ENCODE measurements at regions not wholly inside any gene's neighbourhood (a gene's known extent, or its start where the extent isn't known, plus 50 kb on each side); places are given as distances from the start of the nearest gene placed in this dataset.
A peak's percentile ranks its signal among the peaks of the same experiment; 100 is the strongest.

DNA sequence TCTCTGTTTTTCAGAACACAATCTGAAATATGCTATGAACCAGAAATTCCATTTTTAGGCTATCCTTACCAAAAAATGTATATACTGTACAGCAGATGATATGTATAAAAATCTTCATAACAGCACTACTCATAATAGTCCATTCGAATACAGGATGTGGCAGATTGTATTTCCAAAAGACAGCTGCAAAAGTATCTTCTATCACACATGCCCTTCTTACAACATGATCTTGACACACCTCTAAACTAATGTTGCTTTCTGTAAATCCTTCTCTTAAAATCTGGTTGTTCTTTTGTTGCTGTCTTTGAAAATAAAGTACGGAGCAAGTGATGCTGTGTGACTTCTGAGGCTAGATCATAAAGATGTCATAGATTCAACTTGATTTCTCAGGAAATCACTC lies 409.9 kb upstream of the LUZP2 start:
- H3K27ac Mint-ChIP-seq = no peak overlapping the region
- no peaks in the 10 kb centered on the region for H3K27me3 Mint-ChIP-seq (ENCODE audit: insufficient read depth)
- TF ChIP-seq CTCF (IDR thresholded peaks at IDR 0.05) = no peak
- H3K4me3 Mint-ChIP-seq = no peak overlapping the region
- H3K9me3 Mint-ChIP-seq = no peaks in the 10 kb centered on the region
- H3K36me3 Mint-ChIP-seq (ENCODE audit: low read depth) = no peaks in the 10 kb centered on the region
- peaks cover 7% of the 10 kb centered on the region for H3K4me1 Mint-ChIP-seq (ENCODE audit: low read depth)
- DNase-seq = no peak

GRCh38 chr11:24091594-24091993 lies 405.3 kb upstream of the LUZP2 start:
- H3K36me3 Mint-ChIP-seq (ENCODE audit: low read depth) = no peaks in the 10 kb centered on the region
- H3K4me1 Mint-ChIP-seq (ENCODE audit: low read depth) = peaks cover 17% of the 10 kb centered on the region
- no peak for TF ChIP-seq CTCF (IDR thresholded peaks at IDR 0.05)
- no peak overlapping the region for H3K4me3 Mint-ChIP-seq
- no peak overlapping the region for H3K27ac Mint-ChIP-seq
- H3K9me3 Mint-ChIP-seq = no peaks in the 10 kb centered on the region
- DNase-seq = no peak
- H3K27me3 Mint-ChIP-seq (ENCODE audit: insufficient read depth) = no peaks in the 10 kb centered on the region

GRCh38 chr11:24093375-24093774 lies 403.5 kb upstream of the LUZP2 start:
- H3K27me3 Mint-ChIP-seq (ENCODE audit: insufficient read depth) = no peaks in the 10 kb centered on the region
- DNase-seq = no peak
- H3K9me3 Mint-ChIP-seq = no peaks in the 10 kb centered on the region; the same call in 1 of the 2 replicates
- no peaks in the 10 kb centered on the region for H3K36me3 Mint-ChIP-seq (ENCODE audit: low read depth)
- H3K4me3 Mint-ChIP-seq = peak overlapping the region; percentile 71; the same call in 1 of the 2 replicates
- H3K27ac Mint-ChIP-seq = no peak overlapping the region
- peaks cover 17% of the 10 kb centered on the region for H3K4me1 Mint-ChIP-seq (ENCODE audit: low read depth)
- no peak for TF ChIP-seq CTCF (IDR thresholded peaks at IDR 0.05)

DNA sequence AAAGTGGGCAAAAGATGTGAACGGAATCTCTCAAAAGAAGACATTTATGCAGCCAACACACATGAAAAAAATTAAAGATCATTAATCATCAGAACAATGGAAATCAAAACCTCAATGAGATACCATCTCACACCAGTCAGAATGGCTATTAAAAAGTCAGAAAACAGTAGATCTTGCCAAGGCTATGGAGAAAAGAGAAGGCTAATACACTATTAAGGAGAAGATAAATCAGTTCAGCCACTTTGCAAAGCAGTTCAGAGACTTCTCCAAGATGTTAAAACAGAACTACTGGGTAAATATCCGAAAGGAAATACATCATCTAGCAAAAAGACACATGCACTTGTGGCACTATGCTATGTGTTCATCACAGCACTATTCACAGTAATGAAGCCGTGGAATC lies 388.2 kb upstream of the LUZP2 start:
- Mint-ChIP-seq H3K27me3 (ENCODE audit: insufficient read depth) (peaks cover 2% of the 10 kb centered on the region; the same call in 1 of the 2 replicates), H3K27ac (no peak overlapping the region)
- DNase-seq = no peak

DNA sequence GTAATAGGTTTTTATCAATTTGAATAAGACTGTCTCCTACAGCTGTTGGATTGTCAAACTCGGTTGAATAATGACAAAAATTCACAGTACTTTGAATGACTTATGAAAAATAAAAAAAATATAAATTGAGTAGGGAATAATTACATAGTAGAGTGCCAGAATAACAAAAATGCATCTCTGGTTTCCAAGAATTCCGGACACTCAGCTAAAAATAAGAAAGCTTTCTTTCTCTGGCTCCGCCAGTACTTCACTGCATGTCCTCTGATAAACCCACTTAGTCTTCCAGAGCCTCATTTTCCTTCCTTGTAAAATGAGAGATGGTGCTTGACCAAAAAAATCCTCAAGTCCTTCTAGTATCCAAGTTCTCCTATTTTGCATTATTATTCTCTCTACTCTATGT lies 374.6 kb upstream of the LUZP2 start:
- H3K27me3 Mint-ChIP-seq (ENCODE audit: insufficient read depth) = no peaks in the 10 kb centered on the region; the same call in none of the 2 replicates
- no peak overlapping the region for H3K4me3 Mint-ChIP-seq
- H3K27ac Mint-ChIP-seq = no peak overlapping the region
- no peaks in the 10 kb centered on the region for H3K36me3 Mint-ChIP-seq (ENCODE audit: low read depth)
- no peak for DNase-seq
- H3K9me3 Mint-ChIP-seq = no peaks in the 10 kb centered on the region
- no peak for TF ChIP-seq CTCF (IDR thresholded peaks at IDR 0.05)
- H3K4me1 Mint-ChIP-seq (ENCODE audit: low read depth) = peaks cover 6% of the 10 kb centered on the region; the same call in 1 of the 2 replicates

More for the DNA sequence above, 388.2 kb upstream of the LUZP2 start:
- no peak for TF ChIP-seq CTCF (IDR thresholded peaks at IDR 0.05)
- Mint-ChIP-seq H3K36me3 (ENCODE audit: low read depth) (peaks cover 21% of the 10 kb centered on the region), H3K4me1 (ENCODE audit: low read depth) (no peaks in the 10 kb centered on the region; the same call in 1 of the 2 replicates), H3K9me3 (peaks cover 33% of the 10 kb centered on the region), H3K4me3 (no peak overlapping the region)

- peak overlapping the region; percentile 35; the same call in 1 of the 2 replicates for H3K4me3 Mint-ChIP-seq
- H3K4me1 Mint-ChIP-seq (ENCODE audit: low read depth) = peaks cover 6% of the 10 kb centered on the region; the same call in 1 of the 2 replicates
- TF ChIP-seq CTCF (IDR thresholded peaks at IDR 0.05) = no peak
- no peaks in the 10 kb centered on the region for H3K9me3 Mint-ChIP-seq
- no peak overlapping the region for H3K27ac Mint-ChIP-seq
- no peaks in the 10 kb centered on the region for H3K36me3 Mint-ChIP-seq (ENCODE audit: low read depth)
- no peak for DNase-seq
- H3K27me3 Mint-ChIP-seq (ENCODE audit: insufficient read depth) = no peaks in the 10 kb centered on the region; the same call in none of the 2 replicates
Observed at GRCh38 chr11:24124876-24125275, 372.0 kb upstream of the LUZP2 start.

Data from HFFc6 (cell line).